Naive thymus-derived CD8-positive, alpha-beta T cell (primary cell): ENCODE measurements at regions not wholly inside any gene's neighbourhood (a gene's known extent, or its start where the extent isn't known, plus 50 kb on each side); places are given as distances from the start of the nearest gene placed in this dataset.

Source experiments
- ATAC-seq, 2 donors: fragments of 150-1000 bp; cut with Tn5 transposase in 1 of 2; sonication (Bioruptor Pico), chemical (Tn5 transposase) in 1 of 2; 1 replicate in 1 of 2; 2 replicates in 1 of 2; pipeline ENCODE4 v1.10.0; 2021; ENCODE audit warnings: mild to moderate bottlenecking in 2 of 2, moderate library complexity in 2 of 2
- POLR2A ChIA-PET: fragments of 350-600 bp; sonication (Branson Sonifier 250); formaldehyde crosslinking; loops from one replicate; lab custom pipeline; 2021; ENCODE audit warnings: antibody characterized with exemption; lab: Charles Lee
- DNase-seq, 10 donors: peaks; one replicate each; pipeline versions ENCODE4 v3.0.0 to v3.0.0-alpha.2; 2020 to 2022
- H3K27ac Mint-ChIP-seq, 10 donors: one replicate each; pipeline ENCODE4 v1.8.0; 2020 to 2022; ENCODE audit warnings: mild to moderate bottlenecking in 10 of 10, mixed read lengths in 10 of 10, moderate library complexity in 4 of 10, inconsistent platforms in 1 of 10
- H3K27me3 Mint-ChIP-seq, 5 donors: one replicate each; pipeline ENCODE4 v1.8.0; 2021 to 2022; ENCODE audit warnings: mixed read lengths in 5 of 5
- H3K36me3 Mint-ChIP-seq, 3 donors: one replicate each; pipeline ENCODE4 v1.8.0; 2020 to 2022; ENCODE audit warnings: mixed read lengths in 3 of 3, mild to moderate bottlenecking in 2 of 3, inconsistent platforms in 1 of 3
- H3K4me1 Mint-ChIP-seq, 4 donors: one replicate each; pipeline ENCODE4 v1.8.0; 2021 to 2022; ENCODE audit warnings: mixed read lengths in 4 of 4
- H3K4me3 Mint-ChIP-seq, 10 donors: one replicate each; pipeline ENCODE4 v1.8.0; 2020 to 2022; ENCODE audit warnings: mild to moderate bottlenecking in 10 of 10, mixed read lengths in 10 of 10, moderate library complexity in 6 of 10, inconsistent platforms in 1 of 10
- H3K9me3 Mint-ChIP-seq, 9 donors: one replicate each; pipeline ENCODE4 v1.8.0; 2020 to 2022; ENCODE audit warnings: mixed read lengths in 9 of 9, mild to moderate bottlenecking in 3 of 9, inconsistent platforms in 1 of 9, moderate library complexity in 1 of 9

- no peak overlapping the region for H3K27ac Mint-ChIP-seq
- H3K4me1 Mint-ChIP-seq = no peaks in the 10 kb centered on the region
- DNase-seq (no peak), ATAC-seq (no peak)
- H3K36me3 Mint-ChIP-seq = no peaks in the 10 kb centered on the region
- peaks cover 8 to 32% (median 17%) of the 10 kb centered on the region in 9 donors for H3K9me3 Mint-ChIP-seq
- POLR2A ChIA-PET = no interaction called here
- H3K27me3 Mint-ChIP-seq = no peaks in the 10 kb centered on the region
- H3K4me3 Mint-ChIP-seq = no peak overlapping the region
Measured at GRCh38 chr2:146615778-146616177, 1229.1 kb upstream of the ACVR2A start.

DNA sequence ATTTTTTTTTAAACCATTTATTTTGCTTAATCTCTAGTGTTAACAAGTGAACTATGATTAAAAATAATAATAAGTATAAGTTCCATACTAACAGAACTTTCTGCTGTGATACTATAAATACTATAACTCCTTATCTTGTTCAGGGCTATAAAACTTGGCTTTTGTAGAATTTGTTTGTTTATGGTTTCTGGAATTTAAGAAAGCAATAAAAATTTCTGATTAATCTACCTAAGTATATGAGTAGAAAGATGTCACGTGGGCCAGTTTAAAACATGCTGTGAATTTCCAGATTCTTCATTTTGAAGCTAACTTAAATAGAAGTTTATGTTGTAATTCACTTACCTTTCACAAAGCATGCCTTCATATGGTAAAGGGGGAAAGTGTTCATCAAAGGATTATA lies 1236.3 kb upstream of the ACVR2A start:
- DNase-seq (no peak), ATAC-seq (no peak)
- POLR2A ChIA-PET = no interaction called here
- H3K4me3 Mint-ChIP-seq = no peak overlapping the region
- H3K36me3 Mint-ChIP-seq = no peaks in the 10 kb centered on the region
- no peak overlapping the region for H3K27ac Mint-ChIP-seq
- H3K9me3 Mint-ChIP-seq = peaks cover 0 to 12% (median 0%) of the 10 kb centered on the region in 9 donors
- H3K27me3 Mint-ChIP-seq = no peaks in the 10 kb centered on the region
- no peaks in the 10 kb centered on the region for H3K4me1 Mint-ChIP-seq

DNA sequence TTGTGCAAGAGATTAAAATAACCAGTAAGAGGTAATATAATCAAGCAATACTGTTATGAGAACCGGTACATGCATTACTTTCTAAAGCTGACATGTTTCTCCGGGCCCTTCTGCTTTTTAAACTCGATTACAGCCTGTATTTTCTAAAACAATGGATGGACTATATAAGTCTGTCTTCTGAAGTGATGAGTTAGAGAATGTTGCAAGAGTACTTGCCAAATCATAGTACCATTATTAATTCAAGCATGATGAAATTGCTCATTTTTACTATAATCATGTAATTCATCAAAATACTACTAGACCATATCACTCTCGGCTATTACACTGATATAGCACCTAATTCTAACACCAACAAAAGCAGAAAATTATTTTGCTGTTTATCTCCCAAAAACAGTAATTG lies 1240.3 kb upstream of the ACVR2A start:
- Mint-ChIP-seq H3K27me3 (no peaks in the 10 kb centered on the region), H3K27ac (no peak overlapping the region), H3K4me3 (no peak overlapping the region), H3K4me1 (no peaks in the 10 kb centered on the region), H3K9me3 (peaks cover 0 to 8% (median 0%) of the 10 kb centered on the region in 9 donors), H3K36me3 (no peaks in the 10 kb centered on the region)
- DNase-seq (no peak), ATAC-seq (no peak)
- POLR2A ChIA-PET = no interaction called here

- peaks cover 0 to 8% (median 0%) of the 10 kb centered on the region in 9 donors for H3K9me3 Mint-ChIP-seq
- H3K27me3 Mint-ChIP-seq = no peaks in the 10 kb centered on the region
- ATAC-seq = no peak
- H3K36me3 Mint-ChIP-seq = no peaks in the 10 kb centered on the region
- H3K4me1 Mint-ChIP-seq = no peaks in the 10 kb centered on the region
- no peak overlapping the region for H3K4me3 Mint-ChIP-seq
- POLR2A ChIA-PET = no interaction called here
- H3K27ac Mint-ChIP-seq = no peak overlapping the region
- DNase-seq = no peak
Measured at GRCh38 chr2:146602856-146603255, 1242.0 kb upstream of the ACVR2A start.

GRCh38 chr2:146602383-146602782 lies 1242.4 kb upstream of the ACVR2A start:
- no peak for ATAC-seq
- no peaks in the 10 kb centered on the region for H3K36me3 Mint-ChIP-seq
- POLR2A ChIA-PET = no interaction called here
- H3K4me3 Mint-ChIP-seq = no peak overlapping the region
- no peaks in the 10 kb centered on the region for H3K4me1 Mint-ChIP-seq
- no peak for DNase-seq
- no peaks in the 10 kb centered on the region for H3K27me3 Mint-ChIP-seq
- peaks cover 0 to 8% (median 0%) of the 10 kb centered on the region in 9 donors for H3K9me3 Mint-ChIP-seq
- H3K27ac Mint-ChIP-seq = no peak overlapping the region

DNA sequence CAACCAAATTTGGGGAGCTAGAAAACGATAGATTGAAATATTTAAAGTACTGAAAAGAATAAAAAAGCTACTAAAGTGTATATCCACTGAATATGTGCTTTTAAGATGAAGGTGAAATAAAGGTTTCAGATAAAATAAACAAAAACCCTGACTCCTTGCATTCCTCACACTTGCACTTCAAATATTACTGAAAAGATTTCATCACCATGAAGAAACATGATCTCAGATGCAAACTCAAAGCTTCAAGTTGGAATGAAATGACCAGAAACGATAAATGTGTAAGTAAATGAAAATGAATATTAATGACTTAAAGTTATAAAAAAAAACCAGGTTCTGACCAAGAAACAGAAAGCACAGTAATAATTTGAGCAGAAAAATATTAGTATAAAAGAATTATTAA lies 1246.0 kb upstream of the ACVR2A start:
- Mint-ChIP-seq H3K4me3 (no peak overlapping the region), H3K4me1 (no peaks in the 10 kb centered on the region), H3K27me3 (no peaks in the 10 kb centered on the region), H3K27ac (no peak overlapping the region), H3K9me3 (peaks cover 0 to 10% (median 0%) of the 10 kb centered on the region in 9 donors), H3K36me3 (no peaks in the 10 kb centered on the region)
- DNase-seq (no peak), ATAC-seq (no peak)
- POLR2A ChIA-PET = no interaction called here

DNA sequence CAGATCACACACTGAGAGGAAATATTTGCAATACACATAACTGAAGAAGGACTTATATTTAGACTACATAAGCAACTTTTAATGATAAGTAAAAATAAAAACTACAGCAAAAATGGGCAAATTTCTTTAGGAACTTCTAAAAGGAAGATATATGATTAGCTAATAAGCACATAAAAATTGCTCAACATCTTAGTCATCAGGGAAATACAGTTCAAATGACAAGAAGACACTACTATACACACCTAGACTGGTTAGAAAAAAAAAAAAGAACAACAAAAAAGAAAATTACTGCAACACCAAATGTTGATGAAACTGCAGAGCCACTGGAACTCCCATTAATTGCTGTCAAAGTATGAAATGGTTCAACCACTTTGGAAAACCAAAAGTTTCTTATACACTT lies 1247.5 kb upstream of the ACVR2A start:
- Mint-ChIP-seq H3K4me1 (no peaks in the 10 kb centered on the region), H3K4me3 (no peak overlapping the region)
- no peak for ATAC-seq

DNA sequence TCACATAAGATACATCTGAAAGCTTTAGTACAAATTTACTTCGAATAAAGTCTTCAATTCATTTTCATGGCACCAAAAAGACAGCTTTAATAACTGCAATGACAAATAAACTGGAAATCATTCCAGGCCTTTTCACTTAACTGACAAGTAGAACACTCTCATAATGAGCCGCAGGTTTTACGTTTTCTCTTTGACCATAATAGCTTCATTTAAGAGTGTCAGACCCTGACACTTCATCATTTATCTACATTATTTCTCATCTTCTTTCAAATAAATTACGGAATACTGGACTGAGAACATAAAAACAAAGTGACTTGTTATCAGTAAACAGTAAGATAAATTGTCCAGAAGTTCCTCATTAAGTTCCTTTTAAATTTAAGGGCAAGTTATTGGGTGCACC lies 1252.9 kb upstream of the ACVR2A start:
- Mint-ChIP-seq H3K27me3 (no peaks in the 10 kb centered on the region), H3K4me1 (no peaks in the 10 kb centered on the region), H3K4me3 (no peak overlapping the region), H3K36me3 (no peaks in the 10 kb centered on the region), H3K9me3 (peaks cover 0 to 8% (median 6%) of the 10 kb centered on the region in 9 donors), H3K27ac (no peak overlapping the region)
- no peak for ATAC-seq
- no peak for DNase-seq
- POLR2A ChIA-PET = no interaction called here

More for the DNA sequence above, 1247.5 kb upstream of the ACVR2A start:
- POLR2A ChIA-PET = no interaction called here
- Mint-ChIP-seq H3K27me3 (no peaks in the 10 kb centered on the region), H3K9me3 (peaks cover 0 to 10% (median 2%) of the 10 kb centered on the region in 9 donors), H3K27ac (no peak overlapping the region), H3K36me3 (no peaks in the 10 kb centered on the region)
- DNase-seq = no peak

- Mint-ChIP-seq H3K27me3 (no peaks in the 10 kb centered on the region), H3K27ac (no peak overlapping the region), H3K4me1 (no peaks in the 10 kb centered on the region), H3K9me3 (peaks cover 0 to 7% (median 4%) of the 10 kb centered on the region in 9 donors), H3K4me3 (no peak overlapping the region), H3K36me3 (no peaks in the 10 kb centered on the region)
- POLR2A ChIA-PET = no interaction called here
- no peak for ATAC-seq
- DNase-seq = peak in 1 of 10 donors; percentile 50
Measured at GRCh38 chr2:146587291-146587713, 1257.5 kb upstream of the ACVR2A start.

DNA sequence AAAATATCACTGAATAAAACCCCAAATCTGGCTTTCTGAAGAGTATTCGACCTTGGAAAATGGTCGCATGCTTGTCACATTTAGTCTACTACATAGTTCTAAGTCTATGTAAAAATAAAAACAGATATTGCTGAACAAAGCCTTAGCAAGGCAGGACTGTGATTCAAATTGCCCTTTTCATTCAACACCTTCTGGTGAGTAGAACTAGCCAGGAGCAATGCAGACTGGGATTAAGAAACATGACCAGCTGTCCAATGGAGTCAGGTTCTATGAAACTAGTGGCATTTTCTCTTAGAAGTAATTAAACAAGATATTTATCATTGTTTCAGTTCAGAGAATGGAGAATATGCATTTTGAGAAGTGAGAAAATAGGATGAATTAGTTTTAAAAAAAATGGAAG lies 1260.5 kb upstream of the ACVR2A start:
- Mint-ChIP-seq H3K4me3 (no peak overlapping the region), H3K9me3 (peaks cover 0 to 9% (median 4%) of the 10 kb centered on the region in 9 donors), H3K27me3 (no peaks in the 10 kb centered on the region), H3K4me1 (no peaks in the 10 kb centered on the region), H3K36me3 (no peaks in the 10 kb centered on the region), H3K27ac (no peak overlapping the region)
- DNase-seq (no peak), ATAC-seq (no peak)
- POLR2A ChIA-PET = no interaction called here

DNA sequence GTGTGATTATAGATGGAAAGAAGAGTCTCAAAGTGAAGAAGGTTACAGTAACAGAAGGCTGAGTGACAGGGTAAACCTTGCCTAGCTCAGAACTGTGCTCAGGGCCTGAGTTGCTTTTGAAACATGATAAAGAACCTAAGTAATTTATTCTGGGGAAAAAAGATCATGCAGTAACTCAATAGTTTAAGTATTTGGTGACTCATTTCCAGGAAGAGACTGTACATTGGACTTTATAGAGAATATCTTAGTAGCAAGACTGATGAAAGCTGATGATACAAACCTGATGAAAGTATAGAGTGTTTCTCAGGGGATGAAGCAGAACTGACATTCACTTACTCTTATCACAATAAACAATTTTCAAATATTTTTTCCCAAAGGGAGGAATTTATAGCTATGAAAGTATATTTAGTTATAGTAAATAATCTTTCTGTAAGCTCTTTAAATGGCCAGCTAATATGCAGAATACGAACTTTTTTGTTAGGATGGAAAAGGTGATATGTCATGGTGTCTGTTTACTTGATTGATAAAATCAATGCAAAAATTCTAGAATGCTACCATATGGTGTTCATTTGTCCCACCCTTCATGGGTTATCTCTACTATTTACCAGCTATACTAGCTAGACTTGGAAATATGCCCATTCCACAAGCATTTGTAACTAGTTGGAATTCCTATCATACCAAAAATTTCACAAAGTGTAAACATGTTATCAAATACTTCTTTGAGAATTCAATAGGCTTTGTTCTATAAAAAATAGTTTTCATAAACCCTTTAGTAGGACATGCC lies 1265.5 kb upstream of the ACVR2A start:
- Mint-ChIP-seq H3K27ac (no peak overlapping the region), H3K9me3 (peaks cover 0 to 9% (median 0%) of the 10 kb centered on the region in 9 donors), H3K4me1 (no peaks in the 10 kb centered on the region), H3K27me3 (no peaks in the 10 kb centered on the region), H3K4me3 (no peak overlapping the region), H3K36me3 (no peaks in the 10 kb centered on the region)
- DNase-seq = no peak
- POLR2A ChIA-PET = no interaction called here
- ATAC-seq = no peak

DNA sequence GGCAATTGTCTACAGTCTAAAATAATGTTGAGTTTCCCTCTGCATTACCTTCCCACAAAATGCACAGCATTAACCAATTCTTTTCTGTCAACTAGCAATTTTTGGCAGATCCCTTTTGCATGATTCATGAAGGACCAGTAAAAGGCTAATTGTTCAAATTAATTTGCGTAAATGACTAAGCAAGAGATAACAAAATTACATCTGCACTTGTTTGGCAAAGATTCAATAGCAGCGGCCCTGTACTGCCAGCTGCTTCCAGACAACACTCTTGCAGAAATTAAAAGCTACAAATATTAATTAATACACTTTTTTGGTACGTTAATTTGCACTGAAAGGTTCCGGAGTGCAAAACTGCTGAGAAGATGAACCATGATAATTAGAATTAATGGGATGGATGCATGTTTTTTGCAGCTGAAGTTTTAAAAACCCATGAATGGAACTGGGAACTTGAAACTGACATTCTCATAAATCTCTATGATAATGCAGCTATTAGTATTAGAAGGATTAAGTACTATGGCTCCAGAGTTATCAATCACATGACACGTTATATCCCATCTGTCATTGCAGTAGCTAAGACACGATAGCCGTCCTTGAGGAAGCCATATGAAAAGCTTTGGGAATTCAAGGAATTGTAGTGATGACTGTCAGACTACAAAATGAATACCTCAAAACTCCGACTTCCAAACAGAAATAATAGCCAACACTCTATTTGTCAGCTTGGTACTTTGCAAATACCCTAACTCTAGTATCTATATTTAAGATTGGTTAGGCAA lies 1268.3 kb upstream of the ACVR2A start:
- POLR2A ChIA-PET = no interaction called here
- Mint-ChIP-seq H3K27me3 (no peaks in the 10 kb centered on the region), H3K9me3 (peaks cover 0 to 9% (median 0%) of the 10 kb centered on the region in 9 donors), H3K4me1 (no peaks in the 10 kb centered on the region), H3K36me3 (no peaks in the 10 kb centered on the region), H3K27ac (no peak overlapping the region), H3K4me3 (no peak overlapping the region)
- DNase-seq (no peak), ATAC-seq (no peak)

- POLR2A ChIA-PET = no interaction called here
- no peak overlapping the region for H3K4me3 Mint-ChIP-seq
Measured at GRCh38 chr2:146572598-146572997, 1272.2 kb upstream of the ACVR2A start.

More at GRCh38 chr2:146572598-146572997, 1272.2 kb upstream of the ACVR2A start:
- DNase-seq (no peak), ATAC-seq (no peak)
- Mint-ChIP-seq H3K36me3 (no peaks in the 10 kb centered on the region), H3K9me3 (peaks cover 0 to 17% (median 0%) of the 10 kb centered on the region in 9 donors), H3K27me3 (peaks cover 0 to 4% (median 0%) of the 10 kb centered on the region in 5 donors), H3K27ac (no peak overlapping the region), H3K4me1 (no peaks in the 10 kb centered on the region)
